ENCODE measurements at regions not wholly inside any gene's neighbourhood (a gene's known extent, or its start where the extent isn't known, plus 50 kb on each side); places are given as distances from the start of the nearest gene placed in this dataset.
"Not testable (repeated sequence)": the region's sequence is repeated elsewhere in the genome, so short reads cannot be mapped to it uniquely, and the experiment has no call there.

GRCh38 chr7:145102199-145102598, 266.3 kb upstream of the TPK1 start:
- TF ChIP-seq POLR2A (IDR thresholded peaks at IDR 0.05; ENCODE audit: extremely low read depth, insufficient read length), result not testable (repeated sequence)
- TF ChIP-seq, protein P1, sequence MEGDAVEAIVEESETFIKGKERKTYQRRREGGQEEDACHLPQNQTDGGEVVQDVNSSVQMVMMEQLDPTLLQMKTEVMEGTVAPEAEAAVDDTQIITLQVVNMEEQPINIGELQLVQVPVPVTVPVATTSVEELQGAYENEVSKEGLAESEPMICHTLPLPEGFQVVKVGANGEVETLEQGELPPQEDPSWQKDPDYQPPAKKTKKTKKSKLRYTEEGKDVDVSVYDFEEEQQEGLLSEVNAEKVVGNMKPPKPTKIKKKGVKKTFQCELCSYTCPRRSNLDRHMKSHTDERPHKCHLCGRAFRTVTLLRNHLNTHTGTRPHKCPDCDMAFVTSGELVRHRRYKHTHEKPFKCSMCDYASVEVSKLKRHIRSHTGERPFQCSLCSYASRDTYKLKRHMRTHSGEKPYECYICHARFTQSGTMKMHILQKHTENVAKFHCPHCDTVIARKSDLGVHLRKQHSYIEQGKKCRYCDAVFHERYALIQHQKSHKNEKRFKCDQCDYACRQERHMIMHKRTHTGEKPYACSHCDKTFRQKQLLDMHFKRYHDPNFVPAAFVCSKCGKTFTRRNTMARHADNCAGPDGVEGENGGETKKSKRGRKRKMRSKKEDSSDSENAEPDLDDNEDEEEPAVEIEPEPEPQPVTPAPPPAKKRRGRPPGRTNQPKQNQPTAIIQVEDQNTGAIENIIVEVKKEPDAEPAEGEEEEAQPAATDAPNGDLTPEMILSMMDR (IDR thresholded peaks at IDR 0.05; ENCODE audit: low read depth, low read length), result not testable (repeated sequence)
- TF ChIP-seq, protein P2, sequence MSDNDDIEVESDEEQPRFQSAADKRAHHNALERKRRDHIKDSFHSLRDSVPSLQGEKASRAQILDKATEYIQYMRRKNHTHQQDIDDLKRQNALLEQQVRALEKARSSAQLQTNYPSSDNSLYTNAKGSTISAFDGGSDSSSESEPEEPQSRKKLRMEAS (IDR thresholded peaks at IDR 0.05; ENCODE audit: low read depth, low read length), result not testable (repeated sequence)

Data from NB4 (cell line).